SK-N-SH (cell line): ENCODE measurements at regions not wholly inside any gene's neighbourhood (a gene's known extent, or its start where the extent isn't known, plus 50 kb on each side); places are given as distances from the start of the nearest gene placed in this dataset.

Experiments used
- CTCF ChIA-PET: fragments of 300-600, 350-600 bp; formaldehyde crosslinking; extraction: SDS; loops from one replicate; lab custom pipeline; 2021; lab: Yijun Ruan, JAX
- POLR2A ChIA-PET: fragments of 350-600 bp; sonication (Branson Sonifier 250); formaldehyde crosslinking; extraction: SDS; loops from one replicate; lab custom pipeline; 2020; ENCODE audit warnings: antibody characterized with exemption, inconsistent platforms; lab: Yijun Ruan, JAX
- DNase-seq: peaks from one replicate; pipeline ENCODE4 v3.0.0; 2012
- H2AFZ ChIP-seq: fragments of 200-600 bp; sonication (generic); 2 replicates; pipeline ENCODE4 v1.8.1; 2016; ENCODE audit warnings: antibody characterized with exemption, mild to moderate bottlenecking, low read depth
- H3F3A ChIP-seq: fragments of 200-600 bp; sonication (generic); replicated peaks from 2 replicates; pipeline ENCODE3; 2016; ENCODE audit warnings: antibody characterized with exemption, mild to moderate bottlenecking; ENCODE audit not compliant: insufficient read depth
- H3K27ac ChIP-seq, 2 experiments: fragments of 200-500 bp in 1 of 2; fragments of 200-600 bp in 1 of 2; sonication (Bioruptor generic) in 1 of 2; sonication (generic), shearing (Covaris generic) in 1 of 2; 2 replicates each; pipeline versions ENCODE4 v1.5.1 to v1.6.1; 2014 to 2016; ENCODE audit warnings: low read depth in 2 of 2, inconsistent platforms in 1 of 2, low read length in 1 of 2, mild to moderate bottlenecking in 1 of 2, mixed read lengths in 1 of 2
- H3K27me3 ChIP-seq: fragments of 200-600 bp; sonication (generic), shearing (Covaris generic); 2 replicates; pipeline ENCODE4 v1.6.1; 2016; ENCODE audit warnings: mixed run types; ENCODE audit not compliant: insufficient read depth
- H3K36me3 ChIP-seq, 2 experiments: fragments of 200-500 bp in 1 of 2; fragments of 200-600 bp in 1 of 2; sonication (Bioruptor generic) in 1 of 2; sonication (generic) in 1 of 2; replicated peaks in 1 of 2; 2 replicates each; pipeline versions ENCODE3 to v1.5.1; 2014 to 2016; ENCODE audit warnings: low read length in 1 of 2, mild to moderate bottlenecking in 1 of 2; ENCODE audit not compliant: insufficient read depth in 2 of 2, control insufficient read depth in 1 of 2
- H3K4me1 ChIP-seq, 2 experiments: fragments of 200-500 bp in 1 of 2; fragments of 200-600 bp in 1 of 2; sonication (Bioruptor generic) in 1 of 2; sonication (generic), shearing (Covaris generic) in 1 of 2; 2 replicates each; pipeline versions ENCODE4 v1.5.1 to v1.6.1; 2014 to 2016; ENCODE audit warnings: low read depth in 1 of 2, low read length in 1 of 2, mixed run types in 1 of 2; ENCODE audit not compliant: insufficient read depth in 2 of 2, control insufficient read depth in 1 of 2
- H3K4me2 ChIP-seq: fragments of 200-600 bp; sonication (generic), shearing (Covaris generic); 2 replicates; pipeline ENCODE4 v1.6.1; 2017; ENCODE audit warnings: mixed run types
- H3K4me3 ChIP-seq, 2 experiments: fragments of 200-500 bp in 1 of 2; fragments of 200-600 bp in 1 of 2; sonication (Bioruptor generic) in 1 of 2; sonication (generic), shearing (Covaris generic) in 1 of 2; 2 replicates each; pipeline versions ENCODE4 v1.5.1 to v1.8.1; 2014 to 2016; ENCODE audit warnings: low read depth in 2 of 2, inconsistent platforms in 1 of 2, low read length in 1 of 2, mild to moderate bottlenecking in 1 of 2, mixed read lengths in 1 of 2, moderate library complexity in 1 of 2
- H3K79me2 ChIP-seq: fragments of 200-600 bp; sonication (generic); 2 replicates; pipeline ENCODE4 v1.8.1; 2017; ENCODE audit warnings: mild to moderate bottlenecking; ENCODE audit not compliant: insufficient read depth
- H3K9ac ChIP-seq: fragments of 200-600 bp; sonication (generic); 2 replicates; pipeline ENCODE4 v1.6.1; 2017; ENCODE audit warnings: mixed run types
- H3K9me2 ChIP-seq: fragments of 200-600 bp; sonication (generic); 2 replicates; pipeline ENCODE4 v1.6.1; 2017; ENCODE audit warnings: mixed run types
- H3K9me3 ChIP-seq: fragments of 200-600 bp; sonication (generic); 2 replicates; pipeline ENCODE4 v1.6.1; 2017; ENCODE audit warnings: mixed run types, mild to moderate bottlenecking, moderate library complexity
- H4K20me1 ChIP-seq: fragments of 200-600 bp; sonication (generic); 2 replicates; pipeline ENCODE4 v1.6.1; 2017; ENCODE audit warnings: mild to moderate bottlenecking, mixed run types; ENCODE audit not compliant: insufficient read depth
- CHD2 ChIP-seq: fragments of 150-350 bp; IDR thresholded peaks from 2 replicates; pipeline ENCODE4 v1.6.1; 2018; ENCODE audit warnings: low read length; ENCODE audit not compliant: partially characterized antibody
- ELF1 ChIP-seq: IDR thresholded peaks from 2 replicates; pipeline ENCODE4 v1.4.0; 2012
- EP300 ChIP-seq, 2 experiments: IDR thresholded peaks; 2 replicates each; pipeline versions ENCODE4 v1.4.0 to v1.6.1; 2012; ENCODE audit warnings: borderline replicate concordance in 1 of 2, low read depth in 1 of 2, low read length in 1 of 2
- EZH2phosphoT487 ChIP-seq: fragments of 200-600 bp; sonication (generic); IDR thresholded peaks from 2 replicates; pipeline ENCODE4 v1.6.1; 2017; ENCODE audit warnings: low read depth, mixed run types, mild to moderate bottlenecking, antibody characterized with exemption, moderate library complexity, borderline replicate concordance
- FOSL2 ChIP-seq: IDR thresholded peaks from 2 replicates; pipeline ENCODE4 v1.4.0; 2012; ENCODE audit warnings: low read depth, mild to moderate bottlenecking, moderate library complexity, borderline replicate concordance
- GATA2 ChIP-seq: sonication (generic); formaldehyde crosslinking; IDR thresholded peaks from 2 replicates; pipeline ENCODE4 v1.5.0; 2020; ENCODE audit warnings: mild to moderate bottlenecking, missing genetic modification reagents
- NRF1 ChIP-seq: IDR thresholded peaks from 2 replicates; pipeline ENCODE4 v1.6.1; 2012; ENCODE audit warnings: low read depth, mild to moderate bottlenecking, low read length
- POLR2AphosphoS5 ChIP-seq: IDR thresholded peaks from 2 replicates; pipeline ENCODE4 v1.6.1; 2012; ENCODE audit warnings: low read depth, low read length
- RAD21 ChIP-seq: IDR thresholded peaks from 2 replicates; pipeline ENCODE4 v1.6.1; 2012; ENCODE audit warnings: mild to moderate bottlenecking, low read length
- RCOR1 ChIP-seq: fragments of 150-350 bp; IDR thresholded peaks from 2 replicates; pipeline ENCODE4 v1.6.1; 2017; ENCODE audit warnings: antibody characterized with exemption, low read length
- RXRA ChIP-seq: IDR thresholded peaks from 2 replicates; pipeline ENCODE4 v1.4.0; 2012; ENCODE audit warnings: low read depth, mild to moderate bottlenecking, borderline replicate concordance
- SIN3A ChIP-seq: IDR thresholded peaks from 2 replicates; pipeline ENCODE4 v1.6.1; 2012; ENCODE audit warnings: low read depth, mild to moderate bottlenecking, low read length, moderate library complexity, borderline replicate concordance
- SMC3 ChIP-seq: IDR thresholded peaks from 2 replicates; pipeline ENCODE4 v1.6.1; 2012; ENCODE audit warnings: low read depth, low read length, improper control_type of control experiment
- YY1 ChIP-seq: IDR thresholded peaks from 2 replicates; pipeline ENCODE4 v1.4.0; 2012; ENCODE audit warnings: low read depth, mild to moderate bottlenecking
- WGBS: methylation state at CpG from one replicate; pipeline ENCODE4 v1.1.6; 2017; ENCODE audit warnings: low lambda C conversion rate; 5-methylcytosine and 5-hydroxymethylcytosine counted together
- TF ChIP-seq, protein P1 (sequence below): fragments of 200-600 bp; sonication (generic); IDR thresholded peaks from 2 replicates; pipeline ENCODE4 v1.6.1; 2017; ENCODE audit warnings: antibody characterized with exemption, mild to moderate bottlenecking, moderate library complexity
- TF ChIP-seq, protein P2 (sequence below): IDR thresholded peaks from 2 replicates; pipeline ENCODE4 v1.4.0; 2012; ENCODE audit warnings: low read depth, borderline replicate concordance
- TF ChIP-seq, protein P3 (sequence below): IDR thresholded peaks from 2 replicates; pipeline ENCODE4 v1.6.1; 2012; ENCODE audit warnings: mild to moderate bottlenecking, low read depth, low read length, moderate library complexity
- TF ChIP-seq, protein P4 (sequence below): IDR thresholded peaks from 2 replicates; pipeline ENCODE4 v1.4.0; 2012; ENCODE audit warnings: low read depth
- TF ChIP-seq, protein P5 (sequence below): IDR thresholded peaks from 2 replicates; pipeline ENCODE4; 2012
- TF ChIP-seq, protein P6 (sequence below): IDR thresholded peaks from 2 replicates; pipeline ENCODE4 v1.4.0; 2012; ENCODE audit warnings: low read depth, borderline replicate concordance

DNA sequence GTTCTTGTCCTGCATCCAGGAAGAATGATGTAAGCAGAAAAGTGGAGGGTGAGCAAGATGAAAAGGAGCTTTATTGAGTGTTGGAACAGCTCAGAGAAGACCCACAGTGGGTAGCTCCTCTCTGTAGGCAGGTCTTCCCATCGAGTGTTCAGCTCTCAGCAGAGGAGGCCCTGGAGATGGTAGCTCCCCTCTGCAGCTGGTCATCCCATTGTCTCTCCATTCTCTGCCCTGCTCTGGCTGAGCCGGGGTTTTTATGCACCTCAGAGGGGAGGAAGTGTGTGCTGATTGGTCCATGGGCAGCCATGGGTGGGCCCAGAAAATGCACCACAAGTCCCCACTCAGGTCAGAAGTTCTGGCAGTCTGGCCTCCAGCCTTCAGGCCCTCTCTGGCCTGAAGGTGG, 713.7 kb downstream of the MATN1 start:
- POLR2A ChIA-PET, result no interaction called here
- Histone ChIP-seq H3K79me2 (no peaks in the 10 kb centered on the region), H3K4me1 (peaks cover 0 to 4% of the 10 kb centered on the region in 2 experiments; a peak in 1 of 4 replicates), H3K4me2 (no peak overlapping the region), H3K9me3 (no peaks in the 10 kb centered on the region), H3K9me2 (no peaks in the 10 kb centered on the region), H3K36me3 (no peaks in the 10 kb centered on the region), H3K27ac (no peak overlapping the region), H2AFZ (no peak overlapping the region), H4K20me1 (no peaks in the 10 kb centered on the region), H3K27me3 (no peaks in the 10 kb centered on the region), H3F3A (no peaks in the 10 kb centered on the region), H3K9ac (no peak overlapping the region), H3K4me3 (no peak overlapping the region)
- 57% methylated on average over 1 of the region's 2 CpGs for WGBS
- CTCF ChIA-PET, result interaction anchor here (1.9 kb wide), 1 partner anchor 77 kb away, joined by 4 read pairs; no protein-coding TSS in a partner anchor
- TF ChIP-seq, protein P1, sequence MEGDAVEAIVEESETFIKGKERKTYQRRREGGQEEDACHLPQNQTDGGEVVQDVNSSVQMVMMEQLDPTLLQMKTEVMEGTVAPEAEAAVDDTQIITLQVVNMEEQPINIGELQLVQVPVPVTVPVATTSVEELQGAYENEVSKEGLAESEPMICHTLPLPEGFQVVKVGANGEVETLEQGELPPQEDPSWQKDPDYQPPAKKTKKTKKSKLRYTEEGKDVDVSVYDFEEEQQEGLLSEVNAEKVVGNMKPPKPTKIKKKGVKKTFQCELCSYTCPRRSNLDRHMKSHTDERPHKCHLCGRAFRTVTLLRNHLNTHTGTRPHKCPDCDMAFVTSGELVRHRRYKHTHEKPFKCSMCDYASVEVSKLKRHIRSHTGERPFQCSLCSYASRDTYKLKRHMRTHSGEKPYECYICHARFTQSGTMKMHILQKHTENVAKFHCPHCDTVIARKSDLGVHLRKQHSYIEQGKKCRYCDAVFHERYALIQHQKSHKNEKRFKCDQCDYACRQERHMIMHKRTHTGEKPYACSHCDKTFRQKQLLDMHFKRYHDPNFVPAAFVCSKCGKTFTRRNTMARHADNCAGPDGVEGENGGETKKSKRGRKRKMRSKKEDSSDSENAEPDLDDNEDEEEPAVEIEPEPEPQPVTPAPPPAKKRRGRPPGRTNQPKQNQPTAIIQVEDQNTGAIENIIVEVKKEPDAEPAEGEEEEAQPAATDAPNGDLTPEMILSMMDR, result no peak
- TF ChIP-seq, protein P2, sequence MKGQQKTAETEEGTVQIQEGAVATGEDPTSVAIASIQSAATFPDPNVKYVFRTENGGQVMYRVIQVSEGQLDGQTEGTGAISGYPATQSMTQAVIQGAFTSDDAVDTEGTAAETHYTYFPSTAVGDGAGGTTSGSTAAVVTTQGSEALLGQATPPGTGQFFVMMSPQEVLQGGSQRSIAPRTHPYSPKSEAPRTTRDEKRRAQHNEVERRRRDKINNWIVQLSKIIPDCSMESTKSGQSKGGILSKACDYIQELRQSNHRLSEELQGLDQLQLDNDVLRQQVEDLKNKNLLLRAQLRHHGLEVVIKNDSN, result no peak
- TF ChIP-seq, protein P3, sequence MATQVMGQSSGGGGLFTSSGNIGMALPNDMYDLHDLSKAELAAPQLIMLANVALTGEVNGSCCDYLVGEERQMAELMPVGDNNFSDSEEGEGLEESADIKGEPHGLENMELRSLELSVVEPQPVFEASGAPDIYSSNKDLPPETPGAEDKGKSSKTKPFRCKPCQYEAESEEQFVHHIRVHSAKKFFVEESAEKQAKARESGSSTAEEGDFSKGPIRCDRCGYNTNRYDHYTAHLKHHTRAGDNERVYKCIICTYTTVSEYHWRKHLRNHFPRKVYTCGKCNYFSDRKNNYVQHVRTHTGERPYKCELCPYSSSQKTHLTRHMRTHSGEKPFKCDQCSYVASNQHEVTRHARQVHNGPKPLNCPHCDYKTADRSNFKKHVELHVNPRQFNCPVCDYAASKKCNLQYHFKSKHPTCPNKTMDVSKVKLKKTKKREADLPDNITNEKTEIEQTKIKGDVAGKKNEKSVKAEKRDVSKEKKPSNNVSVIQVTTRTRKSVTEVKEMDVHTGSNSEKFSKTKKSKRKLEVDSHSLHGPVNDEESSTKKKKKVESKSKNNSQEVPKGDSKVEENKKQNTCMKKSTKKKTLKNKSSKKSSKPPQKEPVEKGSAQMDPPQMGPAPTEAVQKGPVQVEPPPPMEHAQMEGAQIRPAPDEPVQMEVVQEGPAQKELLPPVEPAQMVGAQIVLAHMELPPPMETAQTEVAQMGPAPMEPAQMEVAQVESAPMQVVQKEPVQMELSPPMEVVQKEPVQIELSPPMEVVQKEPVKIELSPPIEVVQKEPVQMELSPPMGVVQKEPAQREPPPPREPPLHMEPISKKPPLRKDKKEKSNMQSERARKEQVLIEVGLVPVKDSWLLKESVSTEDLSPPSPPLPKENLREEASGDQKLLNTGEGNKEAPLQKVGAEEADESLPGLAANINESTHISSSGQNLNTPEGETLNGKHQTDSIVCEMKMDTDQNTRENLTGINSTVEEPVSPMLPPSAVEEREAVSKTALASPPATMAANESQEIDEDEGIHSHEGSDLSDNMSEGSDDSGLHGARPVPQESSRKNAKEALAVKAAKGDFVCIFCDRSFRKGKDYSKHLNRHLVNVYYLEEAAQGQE, result no peak
- TF ChIP-seq ELF1 (no peak), GATA2 (CRISPR knock-in tag) (no peak), POLR2AphosphoS5 (no peak), NRF1 (no peak), EP300 (IDR thresholded peaks at IDR 0.05; ENCODE audit: borderline replicate concordance in 1 of 2, low read depth in 1 of 2, low read length in 1 of 2) (no peak), YY1 (no peak), EZH2phosphoT487 (no peak), RAD21 (no peak), FOSL2 (no peak), RXRA (no peak), CHD2 (no peak), RCOR1 (no peak), SIN3A (no peak), SMC3 (no peak)
- TF ChIP-seq, protein P4, sequence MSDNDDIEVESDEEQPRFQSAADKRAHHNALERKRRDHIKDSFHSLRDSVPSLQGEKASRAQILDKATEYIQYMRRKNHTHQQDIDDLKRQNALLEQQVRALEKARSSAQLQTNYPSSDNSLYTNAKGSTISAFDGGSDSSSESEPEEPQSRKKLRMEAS, result no peak
- TF ChIP-seq, protein P5, sequence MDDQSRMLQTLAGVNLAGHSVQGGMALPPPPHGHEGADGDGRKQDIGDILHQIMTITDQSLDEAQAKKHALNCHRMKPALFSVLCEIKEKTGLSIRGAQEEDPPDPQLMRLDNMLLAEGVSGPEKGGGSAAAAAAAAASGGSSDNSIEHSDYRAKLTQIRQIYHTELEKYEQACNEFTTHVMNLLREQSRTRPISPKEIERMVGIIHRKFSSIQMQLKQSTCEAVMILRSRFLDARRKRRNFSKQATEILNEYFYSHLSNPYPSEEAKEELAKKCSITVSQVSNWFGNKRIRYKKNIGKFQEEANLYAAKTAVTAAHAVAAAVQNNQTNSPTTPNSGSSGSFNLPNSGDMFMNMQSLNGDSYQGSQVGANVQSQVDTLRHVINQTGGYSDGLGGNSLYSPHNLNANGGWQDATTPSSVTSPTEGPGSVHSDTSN, result no peak
- TF ChIP-seq, protein P6, sequence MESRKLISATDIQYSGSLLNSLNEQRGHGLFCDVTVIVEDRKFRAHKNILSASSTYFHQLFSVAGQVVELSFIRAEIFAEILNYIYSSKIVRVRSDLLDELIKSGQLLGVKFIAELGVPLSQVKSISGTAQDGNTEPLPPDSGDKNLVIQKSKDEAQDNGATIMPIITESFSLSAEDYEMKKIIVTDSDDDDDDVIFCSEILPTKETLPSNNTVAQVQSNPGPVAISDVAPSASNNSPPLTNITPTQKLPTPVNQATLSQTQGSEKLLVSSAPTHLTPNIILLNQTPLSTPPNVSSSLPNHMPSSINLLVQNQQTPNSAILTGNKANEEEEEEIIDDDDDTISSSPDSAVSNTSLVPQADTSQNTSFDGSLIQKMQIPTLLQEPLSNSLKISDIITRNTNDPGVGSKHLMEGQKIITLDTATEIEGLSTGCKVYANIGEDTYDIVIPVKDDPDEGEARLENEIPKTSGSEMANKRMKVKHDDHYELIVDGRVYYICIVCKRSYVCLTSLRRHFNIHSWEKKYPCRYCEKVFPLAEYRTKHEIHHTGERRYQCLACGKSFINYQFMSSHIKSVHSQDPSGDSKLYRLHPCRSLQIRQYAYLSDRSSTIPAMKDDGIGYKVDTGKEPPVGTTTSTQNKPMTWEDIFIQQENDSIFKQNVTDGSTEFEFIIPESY, result no peak
- no peak for DNase-seq
